Mammary epithelial cell (primary cell): ENCODE measurements at regions not wholly inside any gene's neighbourhood (a gene's known extent, or its start where the extent isn't known, plus 50 kb on each side); places are given as distances from the start of the nearest gene placed in this dataset.

Source experiments
- EZH2 ChIP-seq: IDR thresholded peaks from 2 replicates; pipeline ENCODE4 v1.6.1; 2012; ENCODE audit warnings: low read length, inconsistent platforms, borderline replicate concordance
- TF ChIP-seq, protein P1 (sequence below), 2 donors: IDR thresholded peaks in 1 of 2; conservative IDR thresholded peaks in 1 of 2; 2 replicates each; pipeline ENCODE4 v1.5.1; 2011 to 2012; ENCODE audit warnings: inconsistent platforms in 2 of 2, low read length in 2 of 2, mild to moderate bottlenecking in 2 of 2, control low read depth in 1 of 2, low read depth in 1 of 2; ENCODE audit not compliant: insufficient read depth in 1 of 2; ENCODE audit errors: extremely low read depth in 1 of 2

DNA sequence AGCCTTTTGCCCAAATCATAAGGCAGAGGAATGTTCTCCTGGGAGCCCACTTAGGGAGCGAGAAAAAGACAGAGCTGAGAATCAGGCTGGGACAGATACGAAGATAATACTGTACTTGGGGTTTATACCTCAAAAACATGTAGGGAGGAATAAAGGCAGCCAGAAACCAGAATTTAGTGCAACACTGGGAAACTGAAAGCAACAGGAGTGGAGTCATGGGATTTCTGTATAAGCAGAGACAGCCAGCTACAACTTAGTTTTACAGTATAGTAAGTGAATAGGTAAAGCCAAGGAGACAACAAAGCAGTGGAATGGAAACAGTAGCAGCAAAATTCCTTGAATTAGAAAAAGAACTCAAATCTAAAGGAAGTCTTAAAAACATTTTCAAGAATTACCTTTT is 413.2 kb downstream of the FAT4 start:
- no peak for TF ChIP-seq EZH2
- TF ChIP-seq, protein P1, sequence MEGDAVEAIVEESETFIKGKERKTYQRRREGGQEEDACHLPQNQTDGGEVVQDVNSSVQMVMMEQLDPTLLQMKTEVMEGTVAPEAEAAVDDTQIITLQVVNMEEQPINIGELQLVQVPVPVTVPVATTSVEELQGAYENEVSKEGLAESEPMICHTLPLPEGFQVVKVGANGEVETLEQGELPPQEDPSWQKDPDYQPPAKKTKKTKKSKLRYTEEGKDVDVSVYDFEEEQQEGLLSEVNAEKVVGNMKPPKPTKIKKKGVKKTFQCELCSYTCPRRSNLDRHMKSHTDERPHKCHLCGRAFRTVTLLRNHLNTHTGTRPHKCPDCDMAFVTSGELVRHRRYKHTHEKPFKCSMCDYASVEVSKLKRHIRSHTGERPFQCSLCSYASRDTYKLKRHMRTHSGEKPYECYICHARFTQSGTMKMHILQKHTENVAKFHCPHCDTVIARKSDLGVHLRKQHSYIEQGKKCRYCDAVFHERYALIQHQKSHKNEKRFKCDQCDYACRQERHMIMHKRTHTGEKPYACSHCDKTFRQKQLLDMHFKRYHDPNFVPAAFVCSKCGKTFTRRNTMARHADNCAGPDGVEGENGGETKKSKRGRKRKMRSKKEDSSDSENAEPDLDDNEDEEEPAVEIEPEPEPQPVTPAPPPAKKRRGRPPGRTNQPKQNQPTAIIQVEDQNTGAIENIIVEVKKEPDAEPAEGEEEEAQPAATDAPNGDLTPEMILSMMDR (conservative IDR thresholded peaks at IDR 0.05 in 1 of 2, IDR thresholded peaks at IDR 0.05 in 1 of 2; ENCODE audit: extremely low read depth in 1 of 2, insufficient read depth in 1 of 2, low read depth in 1 of 2, low read length in 2 of 2) = no peak
